ENCODE measurements at regions not wholly inside any gene's neighbourhood (a gene's known extent, or its start where the extent isn't known, plus 50 kb on each side); places are given as distances from the start of the nearest gene placed in this dataset.
"Not testable (repeated sequence)": the region's sequence is repeated elsewhere in the genome, so short reads cannot be mapped to it uniquely, and the experiment has no call there.

DNA sequence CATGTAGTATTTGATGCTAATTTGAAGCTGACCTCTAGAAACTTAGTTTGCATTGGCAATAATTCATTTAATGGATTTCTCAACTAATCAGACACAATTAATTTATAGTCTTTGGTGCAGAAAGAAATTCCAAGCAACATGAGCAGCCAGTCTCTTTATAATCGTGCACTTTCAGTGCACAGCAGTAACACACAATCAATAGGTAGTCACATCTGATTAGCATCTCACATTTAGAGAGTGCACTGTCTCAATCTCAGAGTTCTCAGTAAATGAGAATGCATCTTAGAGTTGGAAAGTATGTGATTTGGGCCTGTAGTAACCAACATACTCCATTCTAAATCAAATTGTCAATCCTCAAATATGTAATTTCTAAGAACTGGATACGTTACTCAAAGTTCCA is 377.6 kb downstream of the POM121L12 start:
- DNase-seq, result no peak

DNA sequence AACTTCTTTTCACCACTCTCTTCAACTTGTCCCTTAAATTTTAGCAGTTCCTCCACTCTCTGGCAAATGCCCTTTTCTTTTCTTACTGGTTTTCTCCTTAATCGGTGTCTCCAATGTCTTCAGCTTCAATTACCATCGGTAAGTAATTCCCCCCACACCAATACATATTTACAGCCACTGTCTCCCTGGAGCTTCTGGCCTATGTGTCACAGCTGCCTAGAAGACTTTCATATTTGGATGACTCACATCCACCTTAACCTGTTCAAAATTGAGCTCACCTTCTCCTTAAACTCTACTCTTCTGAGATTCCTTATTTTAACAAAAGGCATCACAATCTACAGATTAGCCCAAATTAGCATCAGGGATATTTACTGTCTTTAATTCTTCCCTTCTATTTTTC is 380.4 kb downstream of the POM121L12 start:
- DNase-seq, result no peak

GRCh38 chr7:53418834-53419482 is 383.5 kb downstream of the POM121L12 start:
- DNase-seq, result no peak

DNA sequence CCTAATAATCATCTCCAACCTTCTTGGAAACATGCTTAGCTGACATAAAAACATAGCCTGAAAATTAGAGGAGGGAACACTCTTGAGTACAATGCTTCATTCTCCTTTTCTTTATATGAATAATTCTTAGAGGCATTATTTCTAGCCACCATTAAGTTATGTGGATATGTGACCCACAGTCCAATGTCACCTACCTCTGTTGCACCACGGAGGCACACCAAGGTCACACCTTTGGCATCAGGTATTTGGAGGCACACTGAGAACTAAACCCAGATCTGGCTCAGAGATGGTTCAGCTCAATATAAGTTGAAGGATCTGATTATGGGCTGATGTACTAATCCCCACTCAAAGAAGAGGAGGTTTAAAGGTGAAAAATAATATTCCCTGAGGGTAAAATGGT is 385.1 kb downstream of the POM121L12 start:
- no peak for DNase-seq

- no peak for DNase-seq
Observed at GRCh38 chr7:53422291-53422690, 386.9 kb downstream of the POM121L12 start.

DNA sequence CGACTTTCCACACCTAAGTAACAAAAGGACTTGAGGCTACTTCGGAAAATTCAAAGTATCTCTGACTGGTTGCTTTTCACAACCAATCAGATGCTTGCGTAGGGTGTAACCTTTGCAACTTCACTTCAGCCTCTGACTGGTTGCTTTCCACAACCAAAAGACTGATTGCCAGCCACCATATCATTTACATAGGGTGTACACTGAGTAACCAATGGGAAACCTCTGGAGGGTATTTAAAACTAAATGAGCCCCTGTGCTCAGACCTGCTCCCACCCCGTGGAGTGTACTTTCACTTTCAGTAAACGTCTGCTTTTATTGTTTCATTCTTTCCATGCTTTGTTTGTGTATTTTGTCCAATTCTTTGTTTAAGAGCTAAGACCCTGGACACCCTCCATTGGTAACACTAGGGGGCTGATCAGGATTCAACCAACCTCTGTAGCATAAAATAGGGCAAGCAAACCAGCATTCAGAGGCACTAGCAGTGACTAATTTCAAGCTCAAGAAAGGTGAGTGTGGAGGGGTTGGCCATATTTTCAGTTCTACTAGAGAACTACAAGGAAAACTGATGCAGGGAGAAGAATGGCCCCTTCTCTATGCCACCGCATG is 390.8 kb downstream of the POM121L12 start:
- DNase-seq, result no peak

DNA sequence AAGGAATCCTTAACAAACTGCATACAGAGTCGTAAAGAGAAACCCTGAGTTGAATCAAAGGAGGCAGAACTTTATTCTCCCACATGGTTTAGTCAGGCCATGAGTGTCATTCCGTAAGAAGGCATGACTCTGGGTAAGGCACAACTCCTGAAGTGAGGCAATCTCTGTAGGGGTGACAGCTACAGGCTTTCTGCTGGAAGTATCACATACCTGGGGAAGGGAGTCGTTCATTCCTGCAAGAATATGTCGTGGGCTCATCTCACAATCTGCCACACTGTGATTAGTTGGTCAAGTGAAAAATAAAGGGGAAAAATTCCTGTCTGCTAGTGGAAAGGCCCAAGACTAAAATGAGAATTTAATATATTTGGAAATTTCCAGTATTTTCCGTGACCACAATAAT is 392.6 kb downstream of the POM121L12 start:
- DNase-seq, result no peak

- DNase-seq, result no peak
Observed at GRCh38 chr7:53431901-53432300, 396.5 kb downstream of the POM121L12 start.

DNA sequence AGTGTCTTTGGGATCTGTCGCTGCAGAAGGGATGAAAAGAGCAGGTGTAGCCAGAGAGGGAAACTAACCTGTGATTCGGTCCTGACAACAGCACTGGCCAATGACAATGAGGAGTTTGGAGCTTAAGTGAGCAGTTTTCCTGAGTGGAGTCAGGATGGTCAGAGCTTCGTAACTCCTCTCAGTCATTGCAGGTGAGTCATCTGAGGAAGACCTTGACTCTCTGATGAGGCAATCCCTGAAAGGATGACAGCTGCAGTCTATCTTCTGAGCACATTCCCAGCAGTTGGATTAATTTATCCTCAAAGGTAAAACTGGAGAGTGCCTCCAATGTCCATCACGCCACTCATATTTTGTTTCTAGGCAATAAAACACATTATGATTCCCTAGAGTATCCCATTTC is 401.9 kb downstream of the POM121L12 start:
- no peak for DNase-seq

GRCh38 chr7:53446170-53446569 is 410.7 kb downstream of the POM121L12 start:
- no peak for DNase-seq

- no peak for DNase-seq
Observed at GRCh38 chr7:53458636-53459035, 423.2 kb downstream of the POM121L12 start.

GRCh38 chr7:53466371-53466770 is 430.9 kb downstream of the POM121L12 start:
- DNase-seq, result no peak

DNA sequence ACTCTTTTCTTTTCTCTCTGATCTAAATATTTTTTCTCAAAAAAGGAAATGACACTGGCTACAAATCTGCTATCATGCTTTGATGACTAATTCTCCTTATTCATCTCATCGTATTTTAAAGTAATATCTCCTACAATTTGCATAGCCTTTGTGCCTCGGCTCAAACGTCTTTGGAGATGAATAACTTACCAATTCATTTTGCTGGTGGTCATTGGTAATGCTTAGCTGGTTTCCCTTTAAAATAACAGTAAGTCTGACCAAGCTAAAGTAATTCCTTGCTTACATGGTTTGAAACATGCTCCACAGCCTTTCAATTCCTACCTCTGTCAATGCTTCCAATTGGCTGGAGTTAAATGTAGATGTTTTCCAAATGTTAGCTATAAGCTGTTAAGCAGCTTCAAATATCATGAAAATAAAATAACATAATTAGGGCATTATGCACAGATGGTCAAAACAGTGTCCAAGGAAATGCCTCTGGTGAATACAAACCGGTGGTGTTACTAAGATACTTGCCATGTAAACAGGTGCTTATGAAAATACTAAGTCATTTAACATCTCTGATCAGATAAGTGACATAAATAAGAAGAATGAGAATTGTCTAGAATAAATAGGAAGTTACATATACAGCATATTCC is 435.0 kb downstream of the POM121L12 start:
- no peak for DNase-seq

GRCh38 chr7:53473371-53473770 is 437.9 kb downstream of the POM121L12 start:
- no peak for DNase-seq

- no peak for DNase-seq
Observed at GRCh38 chr7:53475776-53476175, 440.3 kb downstream of the POM121L12 start.

DNA sequence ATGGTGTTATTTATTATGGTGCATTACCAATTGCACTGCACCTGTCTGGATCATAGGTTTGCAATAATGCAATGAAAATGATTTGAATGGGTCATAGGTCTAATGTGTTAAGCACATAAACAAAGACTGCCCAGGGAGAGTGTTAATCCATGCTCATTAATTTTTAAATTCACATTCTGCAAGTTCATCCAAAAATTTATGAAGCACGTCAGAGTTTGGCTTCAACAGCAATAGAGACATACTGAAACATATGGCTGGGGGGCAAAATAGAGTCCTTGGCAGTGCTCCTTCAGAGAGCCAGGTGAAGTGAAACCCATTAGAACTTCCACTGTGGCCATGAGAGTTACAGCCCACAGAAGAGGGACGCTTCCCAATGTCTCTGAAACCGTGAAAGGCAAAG is 441.1 kb downstream of the POM121L12 start:
- DNase-seq, result no peak

DNA sequence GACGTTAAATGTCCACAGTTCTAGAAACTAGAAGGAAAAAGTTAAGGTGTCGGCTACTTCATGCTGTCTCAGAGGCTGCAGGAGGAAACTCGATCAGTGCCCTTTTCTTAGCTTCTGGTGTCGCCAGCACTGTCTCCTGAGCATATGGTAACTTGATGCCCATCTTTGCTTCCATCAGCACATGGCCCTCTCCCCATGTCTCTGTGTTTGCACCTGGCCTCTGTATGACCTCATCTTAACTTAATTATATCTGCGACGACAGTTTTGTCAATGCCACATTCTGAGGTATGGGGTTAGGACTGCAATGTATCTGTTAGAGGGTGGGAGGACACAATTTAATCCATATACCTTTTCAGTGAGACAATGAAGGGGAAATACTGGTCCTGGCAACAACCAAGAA is 449.9 kb downstream of the POM121L12 start:
- DNase-seq, result no peak

DNA sequence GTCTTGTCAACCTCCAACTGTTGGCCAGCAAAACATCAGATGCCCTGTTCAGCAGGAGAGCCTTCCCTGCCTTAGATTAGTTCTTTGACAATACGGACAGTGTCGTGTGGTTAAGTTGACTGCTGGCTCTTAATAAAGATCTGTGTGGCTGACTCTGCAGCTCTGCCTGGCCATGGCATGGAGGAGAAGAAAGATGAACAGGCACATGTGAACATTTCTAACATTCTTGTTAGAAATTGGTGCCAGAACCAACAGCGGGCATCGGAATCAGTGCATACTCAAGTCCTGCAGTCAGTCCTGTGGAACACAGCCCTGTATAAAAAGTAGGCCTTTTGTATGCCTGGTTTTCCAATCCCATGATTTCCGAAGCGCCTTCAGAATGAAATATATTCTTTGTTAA is 455.6 kb downstream of the POM121L12 start:
- DNase-seq, result no peak

GRCh38 chr7:53495181-53495580 is 459.7 kb downstream of the POM121L12 start:
- not testable (repeated sequence) for DNase-seq

GRCh38 chr7:53500076-53500475 is 464.6 kb downstream of the POM121L12 start:
- no peak for DNase-seq

GRCh38 chr7:53504914-53505313 is 469.5 kb downstream of the POM121L12 start:
- DNase-seq, result no peak

DNA sequence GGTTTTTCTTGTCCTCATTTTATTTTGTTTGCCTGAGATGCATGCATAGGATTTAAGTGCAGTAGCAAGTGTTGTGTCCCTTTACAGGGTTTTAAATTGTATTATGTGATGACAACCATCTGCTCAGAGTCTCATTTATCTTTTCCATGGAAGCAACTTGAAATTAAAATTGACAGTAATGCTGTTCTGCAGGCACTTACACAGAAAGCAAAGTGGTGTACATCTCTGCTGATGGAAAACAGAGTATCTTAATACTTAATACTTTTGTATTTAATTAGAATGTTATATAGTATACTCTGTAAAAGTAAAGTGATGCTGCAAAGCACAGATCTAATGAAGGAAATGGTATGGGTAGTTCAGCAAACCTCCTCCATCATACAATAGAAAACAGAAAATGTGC is 482.9 kb downstream of the POM121L12 start:
- DNase-seq, result no peak

- no peak for DNase-seq
Observed at GRCh38 chr7:53520841-53521240, 485.4 kb downstream of the POM121L12 start.

DNA sequence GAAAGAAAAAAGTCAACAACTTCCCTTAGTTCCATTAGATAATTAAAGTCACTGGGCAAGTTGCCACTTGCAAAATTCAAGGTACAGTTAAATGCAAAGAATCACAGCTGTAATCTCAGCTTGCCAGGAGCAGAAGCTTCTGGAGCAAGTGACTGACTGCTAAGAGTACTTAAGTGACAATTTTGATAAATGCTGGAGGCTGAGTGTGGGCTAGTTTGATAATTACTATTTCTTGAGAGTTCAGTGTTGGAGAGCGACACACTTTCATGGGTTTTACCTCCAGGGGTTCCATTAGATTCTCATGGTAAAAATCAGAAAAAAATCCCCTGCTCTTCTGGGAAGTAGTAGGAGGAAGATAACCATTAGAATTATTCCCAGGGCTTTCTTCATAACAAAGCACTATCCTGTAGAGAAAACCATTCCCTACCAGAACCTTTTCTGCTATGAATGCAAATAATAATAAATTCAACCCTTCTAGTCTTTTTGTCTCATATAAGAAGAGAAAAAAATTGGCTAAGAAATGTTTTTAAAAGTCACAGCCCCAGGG is 486.3 kb downstream of the POM121L12 start:
- DNase-seq, result no peak

Data from NCI-H1694 treated with DMSO at 0.1 percent for 48 hours (cell line).